Ovary (tissue), 3 donors: ENCODE measurements at regions not wholly inside any gene's neighbourhood (a gene's known extent, or its start where the extent isn't known, plus 50 kb on each side); places are given as distances from the start of the nearest gene placed in this dataset.

ENCODE experiments used
- POLR2A ChIP-seq: fragments of 450-650 bp; IDR thresholded peaks from one replicate; pipeline ENCODE4 v1.6.1; 2017; ENCODE audit warnings: antibody characterized with exemption, mild to moderate bottlenecking, moderate library complexity
- TF ChIP-seq, protein P1 (sequence below), 3 donors: fragments of 450-650 bp in 2 of 3; fragments of 200-600 bp in 1 of 3; IDR thresholded peaks; one replicate each; pipeline versions ENCODE4 v1.5.1 to v1.8.0; 2016 to 2022; ENCODE audit warnings: antibody characterized with exemption in 3 of 3, mild to moderate bottlenecking in 1 of 3
- donor health status: DM: no; HTN: no; CAD: no.

DNA sequence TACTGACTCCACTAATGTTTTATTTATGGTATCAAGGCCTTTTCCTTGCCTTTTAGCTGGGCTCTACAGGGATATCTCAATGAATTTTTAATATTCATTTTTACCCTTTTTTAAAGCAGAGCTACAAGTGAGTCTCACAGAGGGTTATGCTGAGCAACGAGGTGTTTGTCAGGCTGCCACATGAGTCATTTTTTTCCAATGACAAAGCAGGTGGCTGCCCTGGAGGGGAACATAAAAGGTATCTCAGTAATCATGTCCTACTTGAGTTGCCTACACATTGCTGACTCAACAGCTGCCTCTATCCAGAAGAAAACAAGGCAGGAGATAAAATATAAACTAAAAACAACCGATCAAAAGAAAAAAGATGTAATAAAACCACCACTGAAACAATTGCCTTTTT is 1004.9 kb upstream of the POT1 start:
- TF ChIP-seq, protein P1, sequence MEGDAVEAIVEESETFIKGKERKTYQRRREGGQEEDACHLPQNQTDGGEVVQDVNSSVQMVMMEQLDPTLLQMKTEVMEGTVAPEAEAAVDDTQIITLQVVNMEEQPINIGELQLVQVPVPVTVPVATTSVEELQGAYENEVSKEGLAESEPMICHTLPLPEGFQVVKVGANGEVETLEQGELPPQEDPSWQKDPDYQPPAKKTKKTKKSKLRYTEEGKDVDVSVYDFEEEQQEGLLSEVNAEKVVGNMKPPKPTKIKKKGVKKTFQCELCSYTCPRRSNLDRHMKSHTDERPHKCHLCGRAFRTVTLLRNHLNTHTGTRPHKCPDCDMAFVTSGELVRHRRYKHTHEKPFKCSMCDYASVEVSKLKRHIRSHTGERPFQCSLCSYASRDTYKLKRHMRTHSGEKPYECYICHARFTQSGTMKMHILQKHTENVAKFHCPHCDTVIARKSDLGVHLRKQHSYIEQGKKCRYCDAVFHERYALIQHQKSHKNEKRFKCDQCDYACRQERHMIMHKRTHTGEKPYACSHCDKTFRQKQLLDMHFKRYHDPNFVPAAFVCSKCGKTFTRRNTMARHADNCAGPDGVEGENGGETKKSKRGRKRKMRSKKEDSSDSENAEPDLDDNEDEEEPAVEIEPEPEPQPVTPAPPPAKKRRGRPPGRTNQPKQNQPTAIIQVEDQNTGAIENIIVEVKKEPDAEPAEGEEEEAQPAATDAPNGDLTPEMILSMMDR (IDR thresholded peaks at IDR 0.05): no peak
- TF ChIP-seq POLR2A: no peak
